ENCODE measurements at regions not wholly inside any gene's neighbourhood (a gene's known extent, or its start where the extent isn't known, plus 50 kb on each side); places are given as distances from the start of the nearest gene placed in this dataset.

DNA sequence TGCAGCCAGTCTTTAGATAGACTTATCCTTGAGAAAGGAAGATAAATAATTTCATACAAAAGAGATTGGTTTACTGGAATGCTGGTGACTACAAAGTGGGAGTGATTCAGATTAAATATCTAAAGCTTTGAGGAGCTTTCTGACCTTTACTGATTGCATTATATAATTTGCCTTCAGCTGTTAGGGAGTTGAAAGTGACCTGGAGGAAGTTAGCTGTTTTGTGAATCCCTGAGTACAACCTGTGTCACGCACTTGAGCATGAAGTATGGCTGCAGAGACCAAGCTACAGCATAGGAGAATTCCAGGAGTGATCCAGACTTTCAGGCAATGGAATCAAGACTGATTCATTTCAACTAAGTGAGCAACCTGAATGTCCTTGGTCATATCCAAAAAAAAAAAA lies 1848.3 kb upstream of the RAG2 start:
- BruUV-seq (replicated peaks), result no TSS peak
- no peak overlapping the region for H3K9ac ChIP-seq (ENCODE audit: control insufficient read depth, insufficient read depth, low read length)
- POLR2A ChIA-PET, result interaction anchor here (0.6 kb wide), 1 partner anchor 1776 kb away, joined by 4 read pairs; no protein-coding TSS in a partner anchor
- no peaks in the 10 kb centered on the region for H3K36me3 ChIP-seq (ENCODE audit: control insufficient read depth in 2 of 2, insufficient read depth in 2 of 2, low read length in 1 of 2)
- no peak overlapping the region for H3K27ac ChIP-seq (ENCODE audit: control insufficient read depth, insufficient read depth)
- intact Hi-C loops (cut with micrococcal nuclease; ENCODE audit: unreplicated experiment) (no loop called here), in situ Hi-C loops (cut with MboI) (no loop called here)
- no peak overlapping the region for H3K4me2 ChIP-seq (ENCODE audit: control insufficient read depth, insufficient read depth)
- H3K9me3 ChIP-seq (replicated peaks; ENCODE audit: control insufficient read depth, insufficient read depth, low read length), result no peaks in the 10 kb centered on the region
- 6% methylated on average over 1 of the region's 1 CpG for WGBS (ENCODE audit: insufficient coverage, insufficient replicate concordance, low lambda C conversion rate, missing lambda C conversion rate)
- no peaks in the 10 kb centered on the region for H3K27me3 ChIP-seq (replicated peaks in 1 of 2; ENCODE audit: control insufficient read depth in 2 of 2, insufficient read depth in 2 of 2, low read length in 1 of 2)
- DNase-seq (ENCODE audit: low read depth, low spot score) (no peak), ATAC-seq (no peak), FAIRE-seq (no peak)
- RAD21 ChIA-PET (ENCODE audit: unreplicated experiment), result interaction anchor here (1.1 kb wide), 1 partner anchor 12 kb away, joined by 4 read pairs; no protein-coding TSS in a partner anchor
- H3K4me3 ChIP-seq, result no peak overlapping the region
- H3K4me1 ChIP-seq (ENCODE audit: control insufficient read depth, insufficient read depth, low read length), result no peaks in the 10 kb centered on the region
- no peak overlapping the region for H2AFZ ChIP-seq (ENCODE audit: control insufficient read depth, low read depth, low read length)
- SMC1A ChIA-PET (ENCODE audit: uncharacterized antibody, unreplicated experiment), result no interaction called here
- H3K79me2 ChIP-seq (ENCODE audit: control insufficient read depth, insufficient read depth, low read length), result no peaks in the 10 kb centered on the region
- no peaks in the 10 kb centered on the region for H4K20me1 ChIP-seq (ENCODE audit: control insufficient read depth, insufficient read depth)
- TF ChIP-seq GABPA (IDR thresholded peaks at IDR 0.05; ENCODE audit: low read depth), result no peak
- TF ChIP-seq MYC (IDR thresholded peaks at IDR 0.05; ENCODE audit: insufficient read depth, insufficient read length, insufficient replicate concordance, low read length, severe bottlenecking), result no peak
- TF ChIP-seq ZBED1 (IDR thresholded peaks at IDR 0.05; ENCODE audit: borderline replicate concordance), result no peak
- TF ChIP-seq ZBTB11 (CRISPR knock-in tag; IDR thresholded peaks at IDR 0.05), result no peak
- TF ChIP-seq SUZ12 (IDR thresholded peaks at IDR 0.05; ENCODE audit: unreplicated experiment), result no peak
- TF ChIP-seq SMC3 (IDR thresholded peaks at IDR 0.05; ENCODE audit: borderline replicate concordance, low read length), result no peak
- TF ChIP-seq SUPT20H (IDR thresholded peaks at IDR 0.05; ENCODE audit: borderline replicate concordance, control insufficient read depth, low read depth, low read length), result no peak
- TF ChIP-seq, protein P1, sequence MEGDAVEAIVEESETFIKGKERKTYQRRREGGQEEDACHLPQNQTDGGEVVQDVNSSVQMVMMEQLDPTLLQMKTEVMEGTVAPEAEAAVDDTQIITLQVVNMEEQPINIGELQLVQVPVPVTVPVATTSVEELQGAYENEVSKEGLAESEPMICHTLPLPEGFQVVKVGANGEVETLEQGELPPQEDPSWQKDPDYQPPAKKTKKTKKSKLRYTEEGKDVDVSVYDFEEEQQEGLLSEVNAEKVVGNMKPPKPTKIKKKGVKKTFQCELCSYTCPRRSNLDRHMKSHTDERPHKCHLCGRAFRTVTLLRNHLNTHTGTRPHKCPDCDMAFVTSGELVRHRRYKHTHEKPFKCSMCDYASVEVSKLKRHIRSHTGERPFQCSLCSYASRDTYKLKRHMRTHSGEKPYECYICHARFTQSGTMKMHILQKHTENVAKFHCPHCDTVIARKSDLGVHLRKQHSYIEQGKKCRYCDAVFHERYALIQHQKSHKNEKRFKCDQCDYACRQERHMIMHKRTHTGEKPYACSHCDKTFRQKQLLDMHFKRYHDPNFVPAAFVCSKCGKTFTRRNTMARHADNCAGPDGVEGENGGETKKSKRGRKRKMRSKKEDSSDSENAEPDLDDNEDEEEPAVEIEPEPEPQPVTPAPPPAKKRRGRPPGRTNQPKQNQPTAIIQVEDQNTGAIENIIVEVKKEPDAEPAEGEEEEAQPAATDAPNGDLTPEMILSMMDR (IDR thresholded peaks at IDR 0.05 in 2 of 3, conservative IDR thresholded peaks at IDR 0.05 in 1 of 3; ENCODE audit: control insufficient read depth in 2 of 3, extremely low read depth in 1 of 3, insufficient read depth in 1 of 3, low read depth in 3 of 3, low read length in 3 of 3), result no peak
- no peak for TF ChIP-seq FOXM1 (IDR thresholded peaks at IDR 0.05; ENCODE audit: low read depth, low read length)
- CTCF ChIA-PET, result no interaction called here

All from GM12878 (cell line).